BE2C (cell line): ENCODE measurements at regions not wholly inside any gene's neighbourhood (a gene's known extent, or its start where the extent isn't known, plus 50 kb on each side); places are given as distances from the start of the nearest gene placed in this dataset.

ENCODE experiments used
- DNase-seq: peaks from one replicate; pipeline ENCODE4 v3.0.0-alpha.2; 2020
- H3K27me3 ChIP-seq: fragments of 250-450 bp; sonication (Bioruptor Pico); 2 replicates; pipeline ENCODE4 v1.5.1; 2020; ENCODE audit warnings: mild to moderate bottlenecking
- H3K36me3 ChIP-seq: fragments of 250-450 bp; sonication (Bioruptor Pico); 2 replicates; pipeline ENCODE4 v1.5.1; 2020; ENCODE audit warnings: mild to moderate bottlenecking
- H3K4me1 ChIP-seq: fragments of 250-450 bp; sonication (Bioruptor Pico); 2 replicates; pipeline ENCODE4 v1.5.1; 2020
- H3K4me3 ChIP-seq: 2 replicates; pipeline ENCODE4 v1.5.1; 2011; ENCODE audit warnings: low read depth, low read length
- H3K9me3 ChIP-seq: fragments of 250-450 bp; sonication (Bioruptor Pico); 2 replicates; pipeline ENCODE4 v1.5.1; 2020
- TF ChIP-seq, protein P1 (sequence below): IDR thresholded peaks from 2 replicates; pipeline ENCODE4 v1.5.1; 2012; ENCODE audit warnings: mild to moderate bottlenecking, low read depth, low read length

DNA sequence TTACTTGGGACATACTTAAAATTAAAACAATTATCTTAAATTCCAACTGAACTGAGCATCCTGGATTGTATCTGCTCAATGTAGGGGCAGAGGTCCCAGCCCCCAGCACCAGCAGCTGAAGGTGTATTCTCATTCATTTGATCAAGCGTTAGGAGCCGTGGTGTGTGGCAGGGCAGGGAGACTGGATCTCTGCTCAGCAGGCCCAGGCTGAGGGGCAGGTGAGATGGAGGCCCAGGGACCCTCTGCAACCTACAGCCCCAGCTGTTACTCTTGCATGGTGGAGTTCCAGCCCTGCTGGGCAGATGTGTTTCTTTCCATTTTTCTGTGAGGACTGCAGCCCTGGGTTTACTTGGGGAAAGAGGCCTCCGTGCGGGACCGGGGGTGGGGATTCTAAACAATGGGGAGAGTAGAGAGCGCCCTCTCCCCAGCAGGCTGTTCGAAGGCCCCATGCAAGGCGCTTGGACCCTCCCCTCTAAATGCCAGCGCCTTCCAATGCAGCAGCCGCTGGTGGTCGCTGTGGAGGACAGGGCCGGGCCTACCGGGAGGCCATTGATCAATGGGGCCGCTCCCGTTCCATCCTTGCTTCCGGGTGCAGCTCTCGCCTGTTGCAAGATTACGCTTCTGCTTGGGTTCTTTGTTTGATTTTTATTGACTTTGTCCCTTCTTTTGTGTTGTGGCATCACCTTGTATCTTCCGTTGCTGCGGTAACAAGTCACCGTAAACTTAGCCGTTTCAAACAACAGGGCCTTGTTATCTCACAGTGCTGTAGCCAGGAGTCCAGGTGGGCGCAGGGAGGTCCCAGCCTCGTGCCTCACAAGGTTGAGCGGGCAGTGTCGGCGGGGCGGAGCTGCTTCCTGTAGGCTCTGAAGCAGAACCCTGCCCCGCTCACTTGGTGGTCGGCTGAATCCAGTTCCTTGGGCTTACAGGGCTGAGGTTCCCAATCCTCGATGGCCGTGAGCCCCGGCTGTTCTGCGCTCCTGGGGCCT lies 134.8 kb upstream of the PHACTR3 start:
- TF ChIP-seq, protein P1, sequence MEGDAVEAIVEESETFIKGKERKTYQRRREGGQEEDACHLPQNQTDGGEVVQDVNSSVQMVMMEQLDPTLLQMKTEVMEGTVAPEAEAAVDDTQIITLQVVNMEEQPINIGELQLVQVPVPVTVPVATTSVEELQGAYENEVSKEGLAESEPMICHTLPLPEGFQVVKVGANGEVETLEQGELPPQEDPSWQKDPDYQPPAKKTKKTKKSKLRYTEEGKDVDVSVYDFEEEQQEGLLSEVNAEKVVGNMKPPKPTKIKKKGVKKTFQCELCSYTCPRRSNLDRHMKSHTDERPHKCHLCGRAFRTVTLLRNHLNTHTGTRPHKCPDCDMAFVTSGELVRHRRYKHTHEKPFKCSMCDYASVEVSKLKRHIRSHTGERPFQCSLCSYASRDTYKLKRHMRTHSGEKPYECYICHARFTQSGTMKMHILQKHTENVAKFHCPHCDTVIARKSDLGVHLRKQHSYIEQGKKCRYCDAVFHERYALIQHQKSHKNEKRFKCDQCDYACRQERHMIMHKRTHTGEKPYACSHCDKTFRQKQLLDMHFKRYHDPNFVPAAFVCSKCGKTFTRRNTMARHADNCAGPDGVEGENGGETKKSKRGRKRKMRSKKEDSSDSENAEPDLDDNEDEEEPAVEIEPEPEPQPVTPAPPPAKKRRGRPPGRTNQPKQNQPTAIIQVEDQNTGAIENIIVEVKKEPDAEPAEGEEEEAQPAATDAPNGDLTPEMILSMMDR, result no peak
- H3K4me3 ChIP-seq, result no peak overlapping the region
- no peak for DNase-seq
- no peaks in the 10 kb centered on the region for H3K27me3 ChIP-seq
- H3K36me3 ChIP-seq, result no peaks in the 10 kb centered on the region
- no peaks in the 10 kb centered on the region for H3K9me3 ChIP-seq
- H3K4me1 ChIP-seq, result no peaks in the 10 kb centered on the region

DNA sequence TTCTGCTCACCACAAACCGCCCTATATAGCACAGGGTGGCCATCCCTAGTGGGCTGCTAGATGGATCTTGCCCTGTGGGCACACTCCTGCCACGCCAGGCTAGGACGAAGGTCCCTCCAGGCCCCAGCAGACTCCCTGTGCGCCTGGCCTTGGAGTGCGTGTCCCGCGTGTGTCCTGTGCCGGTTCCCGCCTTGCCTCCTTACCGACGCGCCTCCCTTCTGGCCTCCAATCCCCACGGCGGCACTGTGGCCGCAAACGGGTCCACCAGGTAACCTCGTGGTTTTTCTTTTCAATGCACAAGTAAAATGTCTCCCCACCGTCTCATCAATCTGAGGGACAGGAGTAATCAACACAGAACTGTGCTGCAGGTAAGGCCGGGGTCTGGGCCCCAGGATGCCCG lies 133.8 kb upstream of the PHACTR3 start:
- TF ChIP-seq, protein P1, result no peak
- H3K9me3 ChIP-seq, result no peaks in the 10 kb centered on the region
- no peaks in the 10 kb centered on the region for H3K4me1 ChIP-seq
- H3K36me3 ChIP-seq, result no peaks in the 10 kb centered on the region
- DNase-seq, result no peak
- H3K27me3 ChIP-seq, result no peaks in the 10 kb centered on the region
- H3K4me3 ChIP-seq, result no peak overlapping the region

DNA sequence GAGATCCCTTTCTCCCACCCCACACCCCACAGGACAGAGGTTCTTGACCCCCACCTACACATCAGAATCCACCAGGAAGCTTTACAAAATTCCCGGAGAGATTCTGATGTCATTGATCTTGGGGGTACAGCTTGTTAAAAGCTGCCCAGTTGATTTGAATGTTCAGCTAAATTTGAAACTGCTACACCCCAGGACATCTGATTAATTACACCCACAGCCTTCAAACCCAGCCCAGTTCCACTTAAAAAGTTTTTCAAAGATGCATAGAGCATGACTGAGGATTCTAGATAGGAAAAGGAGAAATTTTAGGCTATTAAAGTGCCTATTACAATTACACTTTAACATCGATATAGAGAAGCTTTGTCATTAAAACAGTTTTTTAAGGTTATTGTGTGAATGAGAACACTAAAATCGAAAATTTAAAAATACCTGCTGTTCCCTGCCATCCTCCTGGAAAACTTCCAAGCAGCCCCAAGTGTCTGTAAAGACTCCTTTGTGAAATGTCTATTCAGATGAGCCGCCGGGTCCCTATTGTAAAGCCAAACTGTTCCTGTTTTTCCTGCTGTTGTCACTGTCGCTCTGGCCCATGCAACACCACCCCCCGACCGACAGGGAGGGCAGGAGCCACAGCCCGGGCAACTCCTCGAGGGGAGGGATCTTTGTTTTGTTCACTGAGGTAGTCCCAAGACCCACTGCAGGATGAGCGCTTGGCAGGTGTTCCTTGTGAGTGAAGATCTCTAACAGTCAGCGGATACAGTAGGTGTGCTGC lies 132.5 kb upstream of the PHACTR3 start:
- DNase-seq, result no peak
- TF ChIP-seq, protein P1, result no peak
- H3K4me1 ChIP-seq, result no peaks in the 10 kb centered on the region
- no peaks in the 10 kb centered on the region for H3K27me3 ChIP-seq
- H3K36me3 ChIP-seq, result no peaks in the 10 kb centered on the region
- no peaks in the 10 kb centered on the region for H3K9me3 ChIP-seq
- no peak overlapping the region for H3K4me3 ChIP-seq

DNA sequence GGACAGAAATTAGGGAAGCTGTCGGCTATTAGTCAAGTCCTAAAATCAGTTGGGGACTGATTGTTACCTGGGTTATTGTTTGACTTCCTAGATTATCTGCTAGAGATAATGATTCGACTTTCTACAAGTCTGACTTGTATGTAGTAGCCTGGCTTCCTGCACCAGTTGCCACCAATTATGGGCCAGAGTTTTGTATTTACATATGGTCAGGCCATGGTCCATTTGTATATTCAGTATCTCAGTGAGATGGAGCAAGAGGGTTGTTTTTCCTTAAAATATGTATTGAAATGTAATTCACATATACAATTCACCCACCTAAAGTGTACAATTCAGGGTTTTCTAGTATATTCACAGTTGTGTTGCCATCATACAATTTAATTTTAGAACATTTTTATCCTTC lies 130.6 kb upstream of the PHACTR3 start:
- Histone ChIP-seq H3K4me1 (no peaks in the 10 kb centered on the region), H3K36me3 (no peaks in the 10 kb centered on the region), H3K9me3 (no peaks in the 10 kb centered on the region), H3K27me3 (no peaks in the 10 kb centered on the region), H3K4me3 (no peak overlapping the region)
- TF ChIP-seq, protein P1, result no peak
- DNase-seq, result no peak

DNA sequence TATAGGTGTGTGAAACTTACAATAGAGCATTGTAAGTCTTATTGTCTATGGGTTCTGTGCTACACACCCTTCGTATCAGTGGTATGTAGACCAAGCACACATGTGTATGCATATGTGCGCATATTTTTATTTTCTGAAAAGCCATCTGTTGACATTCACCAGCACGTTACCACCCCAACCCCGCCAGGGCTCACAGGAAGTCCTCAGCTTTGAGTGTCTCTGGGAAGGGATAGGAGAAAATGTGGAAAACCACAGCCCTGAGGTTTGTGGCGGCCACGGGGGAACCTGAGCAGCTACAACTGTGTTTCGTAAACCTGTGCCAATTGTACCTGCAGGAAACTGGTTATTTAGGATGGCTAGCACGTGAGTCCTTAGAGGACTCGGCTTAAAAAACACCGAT lies 123.3 kb upstream of the PHACTR3 start:
- H3K27me3 ChIP-seq, result no peaks in the 10 kb centered on the region
- no peaks in the 10 kb centered on the region for H3K36me3 ChIP-seq
- DNase-seq, result no peak
- no peak overlapping the region for H3K4me3 ChIP-seq
- H3K9me3 ChIP-seq, result no peaks in the 10 kb centered on the region
- H3K4me1 ChIP-seq, result no peaks in the 10 kb centered on the region
- TF ChIP-seq, protein P1, result no peak
